Activated naive CD4-positive, alpha-beta T cell (primary cell): ENCODE measurements at regions not wholly inside any gene's neighbourhood (a gene's known extent, or its start where the extent isn't known, plus 50 kb on each side); places are given as distances from the start of the nearest gene placed in this dataset.

Experiments
- DNase-seq, 4 experiments: peaks; one replicate each; lab custom pipeline; 2025; lab: John Stamatoyannopoulos, UW

GRCh38 chr13:50071379-50071778 lies 56.1 kb downstream of the KCNRG start:
- DNase-seq = no peak

GRCh38 chr13:50072676-50073075 lies 57.4 kb downstream of the KCNRG start:
- DNase-seq = no peak

- DNase-seq = no peak
Measured at GRCh38 chr13:50073340-50073739, 58.1 kb downstream of the KCNRG start.

GRCh38 chr13:50074843-50075242 lies 59.6 kb downstream of the KCNRG start:
- no peak for DNase-seq

- DNase-seq = no peak
Measured at GRCh38 chr13:50075619-50076097, 60.4 kb downstream of the KCNRG start.

GRCh38 chr13:50077431-50077830 lies 62.2 kb downstream of the KCNRG start:
- DNase-seq = no peak

GRCh38 chr13:50078231-50078894 lies 63.1 kb downstream of the KCNRG start:
- DNase-seq = no peak

- DNase-seq = no peak
Measured at GRCh38 chr13:50078895-50079654, 63.8 kb downstream of the KCNRG start.

GRCh38 chr13:50079655-50080202 lies 64.5 kb downstream of the KCNRG start:
- DNase-seq = no peak

GRCh38 chr13:50080203-50080910 lies 65.1 kb downstream of the KCNRG start:
- no peak for DNase-seq

GRCh38 chr13:50080911-50081678 lies 65.9 kb downstream of the KCNRG start:
- peak; percentile 16 to 40 (median 31) for DNase-seq

GRCh38 chr13:50081679-50082425 lies 66.6 kb downstream of the KCNRG start:
- peak; percentile 95 to 99 (median 98) for DNase-seq

GRCh38 chr13:50082426-50083281 lies 67.4 kb downstream of the KCNRG start:
- DNase-seq = peak; percentile 10 to 55 (median 41)

GRCh38 chr13:50085063-50085462 lies 69.8 kb downstream of the KCNRG start:
- DNase-seq = no peak

- DNase-seq = no peak
Measured at GRCh38 chr13:50089633-50090032, 74.4 kb downstream of the KCNRG start.

GRCh38 chr13:50090211-50090610 lies 75.0 kb downstream of the KCNRG start:
- no peak for DNase-seq

- DNase-seq = no peak
Measured at GRCh38 chr13:50094615-50095293, 79.5 kb downstream of the KCNRG start.

GRCh38 chr13:50098693-50099092 lies 83.4 kb downstream of the KCNRG start:
- DNase-seq = no peak

GRCh38 chr13:50099473-50099872 lies 84.2 kb downstream of the KCNRG start:
- no peak for DNase-seq
